PC-3 (cell line): ENCODE measurements at regions not wholly inside any gene's neighbourhood (a gene's known extent, or its start where the extent isn't known, plus 50 kb on each side); places are given as distances from the start of the nearest gene placed in this dataset.

Source experiments
- ATAC-seq: fragments of 200-7000 bp; cut with Tn5 transposase; 2 replicates; pipeline ENCODE4 v1.9.1; 2020; ENCODE audit warnings: mild to moderate bottlenecking, moderate library complexity
- BruUV-seq: library from RNA; stranded (reverse); fragments of 400-500 nt; replicated peaks from 2 replicates; lab custom pipeline; 2021; lab: Mats Ljungman, UMichigan
- CTCF ChIA-PET: fragments of 300-600 bp; sonication (Branson Sonifier 250); formaldehyde crosslinking; loops from one replicate; lab custom pipeline; 2022; ENCODE audit warnings: antibody characterized with exemption; lab: Charles Lee
- POLR2A ChIA-PET: fragments of 300-600 bp; sonication (Branson Sonifier 250); formaldehyde crosslinking; loops from one replicate; lab custom pipeline; 2022; ENCODE audit warnings: antibody characterized with exemption; ENCODE audit not compliant: unreplicated experiment; lab: Charles Lee
- DNase-seq: peaks from one replicate; pipeline ENCODE4 v3.0.0-alpha.2; 2015
- H2AFZ ChIP-seq: fragments of 300-600 bp; sonication (generic); 2 replicates; pipeline ENCODE4 v1.6.0; 2016; ENCODE audit warnings: antibody characterized with exemption, low read length
- H3F3A ChIP-seq: fragments of 300-600 bp; sonication (generic); one replicate; pipeline ENCODE4 v1.6.0; 2017; ENCODE audit warnings: antibody characterized with exemption, low read length, control low read depth, mild to moderate bottlenecking; ENCODE audit not compliant: unreplicated experiment
- H3K27ac ChIP-seq: fragments of 300-600 bp; sonication (generic); 2 replicates; pipeline ENCODE4 v1.5.1; 2016; ENCODE audit warnings: mild to moderate bottlenecking, low read length
- H3K27me3 ChIP-seq: fragments of 300-600 bp; sonication (generic); 2 replicates; pipeline ENCODE4 v1.6.1; 2016; ENCODE audit warnings: low read length, mixed read lengths
- H3K36me3 ChIP-seq: fragments of 300-600 bp; sonication (generic); 2 replicates; pipeline ENCODE4 v1.6.1; 2016; ENCODE audit warnings: low read depth, mixed run types, low read length, mixed read lengths
- H3K4me1 ChIP-seq: fragments of 300-600 bp; sonication (generic); 2 replicates; pipeline ENCODE4 v1.5.1; 2016; ENCODE audit warnings: low read length; ENCODE audit not compliant: insufficient read depth
- H3K4me2 ChIP-seq: fragments of 300-600 bp; sonication (generic); 2 replicates; pipeline ENCODE4 v1.6.0; 2016; ENCODE audit warnings: low read length
- H3K4me3 ChIP-seq: fragments of 300-600 bp; sonication (generic); 2 replicates; pipeline ENCODE4 v1.5.1; 2016; ENCODE audit warnings: mild to moderate bottlenecking, low read length, mixed read lengths
- H3K79me2 ChIP-seq: fragments of 300-600 bp; sonication (generic); 2 replicates; pipeline ENCODE4 v1.6.1; 2017; ENCODE audit warnings: low read length, mixed read lengths
- H3K9ac ChIP-seq: fragments of 300-600 bp; sonication (generic); 2 replicates; pipeline ENCODE4 v1.6.0; 2016; ENCODE audit warnings: mild to moderate bottlenecking, low read length
- H3K9me2 ChIP-seq: fragments of 300-600 bp; sonication (generic); replicated peaks from 2 replicates; pipeline ENCODE4 v1.6.1; 2016; ENCODE audit warnings: mixed run types, low read length, mixed read lengths
- H3K9me3 ChIP-seq: fragments of 300-600 bp; sonication (generic); 2 replicates; pipeline ENCODE4 v1.6.1; 2016; ENCODE audit warnings: low read length, mixed read lengths
- H4K20me1 ChIP-seq: fragments of 300-600 bp; sonication (generic); 2 replicates; pipeline ENCODE4 v1.6.1; 2016; ENCODE audit warnings: low read length, mixed read lengths
- EZH2 ChIP-seq: fragments of 300-600 bp; sonication (generic); IDR thresholded peaks from one replicate; pipeline ENCODE4 v1.6.1; 2017; ENCODE audit warnings: antibody characterized with exemption, mild to moderate bottlenecking, low read length; ENCODE audit not compliant: unreplicated experiment
- EZH2phosphoT487 ChIP-seq: fragments of 300-600 bp; sonication (generic); IDR thresholded peaks from 2 replicates; pipeline ENCODE4 v1.6.1; 2018; ENCODE audit warnings: mild to moderate bottlenecking, antibody characterized with exemption, low read length, borderline replicate concordance
- intact Hi-C: fragments of 100-400 bp; cut with micrococcal nuclease; formaldehyde crosslinking; loops from 2 replicates; pipeline ENCODE4 v1.9.0; 2023
- TF ChIP-seq, protein P1 (sequence below): fragments of 300-600 bp; sonication (generic); conservative IDR thresholded peaks from 2 replicates; pipeline ENCODE4 v1.5.1; 2017; ENCODE audit warnings: antibody characterized with exemption, low read depth, mild to moderate bottlenecking, low read length

DNA sequence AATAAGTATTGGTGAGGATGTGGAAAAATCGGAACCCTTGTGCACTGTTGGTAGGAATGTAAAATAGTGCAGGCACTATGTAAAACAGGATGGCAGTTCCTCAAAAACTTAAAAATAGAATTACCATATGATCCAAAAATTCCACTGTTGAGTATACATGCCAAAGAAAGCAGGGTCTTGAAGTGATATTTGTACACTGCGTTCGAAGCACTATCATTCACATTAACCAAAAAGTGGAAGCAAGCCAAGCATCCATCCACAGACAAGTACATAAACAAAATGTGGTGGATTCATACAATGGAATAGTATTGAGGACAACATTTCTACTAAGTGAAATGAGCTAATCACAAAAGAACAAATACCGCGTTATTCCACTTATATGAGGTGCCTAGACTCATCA is 200.7 kb downstream of the TJP1 start:
- Histone ChIP-seq H3K27me3 (peaks cover 11% of the 10 kb centered on the region), H3K79me2 (no peaks in the 10 kb centered on the region), H3K4me1 (no peaks in the 10 kb centered on the region), H3K9ac (no peak overlapping the region), H2AFZ (no peak overlapping the region), H3K9me2 (no peaks in the 10 kb centered on the region), H3K36me3 (no peaks in the 10 kb centered on the region), H4K20me1 (no peaks in the 10 kb centered on the region), H3K4me3 (no peak overlapping the region), H3K27ac (no peak overlapping the region), H3K4me2 (no peak overlapping the region), H3K9me3 (no peaks in the 10 kb centered on the region), H3F3A (no peaks in the 10 kb centered on the region)
- ATAC-seq (no peak), DNase-seq (no peak)
- CTCF ChIA-PET: no interaction called here
- intact Hi-C loops: no loop called here
- POLR2A ChIA-PET: no interaction called here
- no TSS peak for BruUV-seq
- TF ChIP-seq EZH2phosphoT487: no peak
- TF ChIP-seq, protein P1, sequence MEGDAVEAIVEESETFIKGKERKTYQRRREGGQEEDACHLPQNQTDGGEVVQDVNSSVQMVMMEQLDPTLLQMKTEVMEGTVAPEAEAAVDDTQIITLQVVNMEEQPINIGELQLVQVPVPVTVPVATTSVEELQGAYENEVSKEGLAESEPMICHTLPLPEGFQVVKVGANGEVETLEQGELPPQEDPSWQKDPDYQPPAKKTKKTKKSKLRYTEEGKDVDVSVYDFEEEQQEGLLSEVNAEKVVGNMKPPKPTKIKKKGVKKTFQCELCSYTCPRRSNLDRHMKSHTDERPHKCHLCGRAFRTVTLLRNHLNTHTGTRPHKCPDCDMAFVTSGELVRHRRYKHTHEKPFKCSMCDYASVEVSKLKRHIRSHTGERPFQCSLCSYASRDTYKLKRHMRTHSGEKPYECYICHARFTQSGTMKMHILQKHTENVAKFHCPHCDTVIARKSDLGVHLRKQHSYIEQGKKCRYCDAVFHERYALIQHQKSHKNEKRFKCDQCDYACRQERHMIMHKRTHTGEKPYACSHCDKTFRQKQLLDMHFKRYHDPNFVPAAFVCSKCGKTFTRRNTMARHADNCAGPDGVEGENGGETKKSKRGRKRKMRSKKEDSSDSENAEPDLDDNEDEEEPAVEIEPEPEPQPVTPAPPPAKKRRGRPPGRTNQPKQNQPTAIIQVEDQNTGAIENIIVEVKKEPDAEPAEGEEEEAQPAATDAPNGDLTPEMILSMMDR: no peak
- TF ChIP-seq EZH2: no peak

DNA sequence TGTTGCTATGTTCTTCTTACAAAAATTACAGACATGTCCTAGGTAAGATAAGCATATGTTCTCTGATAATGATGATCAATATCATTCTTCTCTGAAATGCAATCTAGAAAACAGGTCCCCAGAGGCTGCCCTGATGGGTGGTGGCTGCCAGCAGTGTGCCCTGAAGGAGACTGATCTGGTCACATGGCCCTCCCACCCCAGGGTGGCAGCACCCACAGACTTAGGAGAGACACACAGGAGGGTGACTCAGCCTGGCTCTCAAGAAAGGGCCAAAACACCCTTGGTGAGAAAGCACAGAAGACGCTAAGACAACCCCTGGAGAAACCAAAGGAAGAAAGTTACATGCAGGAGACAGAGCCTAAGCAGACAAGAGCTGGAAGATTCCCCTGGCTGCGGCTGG is 203.7 kb downstream of the TJP1 start:
- no peak for ATAC-seq
- Histone ChIP-seq H3K9ac (no peak overlapping the region), H3K9me3 (no peaks in the 10 kb centered on the region), H3K27me3 (peaks cover 4% of the 10 kb centered on the region), H3K36me3 (no peaks in the 10 kb centered on the region), H2AFZ (no peak overlapping the region), H3K79me2 (no peaks in the 10 kb centered on the region), H3K4me1 (no peaks in the 10 kb centered on the region), H3K9me2 (no peaks in the 10 kb centered on the region), H4K20me1 (no peaks in the 10 kb centered on the region), H3K27ac (no peak overlapping the region), H3F3A (no peaks in the 10 kb centered on the region), H3K4me2 (no peak overlapping the region), H3K4me3 (no peak overlapping the region)
- CTCF ChIA-PET: no interaction called here
- BruUV-seq: no TSS peak
- no peak for DNase-seq
- POLR2A ChIA-PET: no interaction called here
- intact Hi-C loops: no loop called here
- TF ChIP-seq, protein P1: no peak
- TF ChIP-seq EZH2: no peak
- TF ChIP-seq EZH2phosphoT487: no peak

DNA sequence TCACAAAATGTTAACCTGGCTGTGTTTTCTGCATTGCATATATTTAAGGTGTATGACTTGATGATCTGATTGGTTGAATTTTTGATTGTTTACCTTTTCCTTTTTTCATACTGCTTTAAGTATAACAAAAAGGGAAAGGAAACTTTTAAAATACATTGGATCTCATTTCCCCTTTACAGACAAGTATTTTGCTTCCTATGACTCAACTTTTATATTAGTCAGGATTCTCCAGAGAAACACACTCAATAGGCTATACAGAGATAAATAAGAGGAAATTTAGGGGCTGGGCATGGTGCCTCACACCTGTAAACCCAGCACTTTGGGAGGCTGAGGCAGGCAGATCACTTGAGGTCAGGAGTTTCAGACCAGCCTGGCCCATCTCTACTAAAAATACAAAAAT is 205.8 kb downstream of the TJP1 start:
- intact Hi-C loops: no loop called here
- Histone ChIP-seq H3K79me2 (no peaks in the 10 kb centered on the region), H2AFZ (no peak overlapping the region), H4K20me1 (no peaks in the 10 kb centered on the region), H3K27ac (no peak overlapping the region), H3K9me2 (no peaks in the 10 kb centered on the region), H3K9me3 (no peaks in the 10 kb centered on the region), H3K9ac (no peak overlapping the region), H3K27me3 (peaks cover 19% of the 10 kb centered on the region), H3F3A (no peaks in the 10 kb centered on the region), H3K4me2 (no peak overlapping the region), H3K4me3 (no peak overlapping the region), H3K36me3 (no peaks in the 10 kb centered on the region), H3K4me1 (no peaks in the 10 kb centered on the region)
- ChIA-PET POLR2A (no interaction called here), CTCF (no interaction called here)
- no TSS peak for BruUV-seq
- ATAC-seq (peak; percentile 70), DNase-seq (peak; percentile 39)
- TF ChIP-seq EZH2 (no peak), EZH2phosphoT487 (no peak)
